Glutamatergic neuron (in vitro differentiated cells): ENCODE measurements at regions not wholly inside any gene's neighbourhood (a gene's known extent, or its start where the extent isn't known, plus 50 kb on each side); places are given as distances from the start of the nearest gene placed in this dataset.

Source experiments
- DNase-seq: peaks from one replicate; pipeline ENCODE4 v3.0.0; 2022
- H3K27ac Mint-ChIP-seq: one replicate; pipeline ENCODE4 v1.8.0; 2020; ENCODE audit warnings: mild to moderate bottlenecking, mixed read lengths, inconsistent platforms; ENCODE audit not compliant: unreplicated experiment
- H3K27me3 Mint-ChIP-seq: one replicate; pipeline ENCODE4 v1.8.0; 2020; ENCODE audit warnings: mild to moderate bottlenecking, moderate library complexity, mixed read lengths, inconsistent platforms; ENCODE audit not compliant: unreplicated experiment
- H3K36me3 Mint-ChIP-seq: one replicate; pipeline ENCODE4 v1.8.0; 2020; ENCODE audit warnings: mild to moderate bottlenecking, mixed read lengths, inconsistent platforms; ENCODE audit not compliant: unreplicated experiment
- H3K4me1 Mint-ChIP-seq: one replicate; pipeline ENCODE4 v1.8.0; 2020; ENCODE audit warnings: mild to moderate bottlenecking, low read depth, mixed read lengths, inconsistent platforms; ENCODE audit not compliant: unreplicated experiment
- H3K4me3 Mint-ChIP-seq: one replicate; pipeline ENCODE4 v1.8.0; 2020; ENCODE audit warnings: mild to moderate bottlenecking, mixed read lengths, inconsistent platforms; ENCODE audit not compliant: unreplicated experiment
- H3K9me3 Mint-ChIP-seq: one replicate; pipeline ENCODE4 v1.8.0; 2020; ENCODE audit warnings: mild to moderate bottlenecking, moderate library complexity, mixed read lengths, inconsistent platforms; ENCODE audit not compliant: unreplicated experiment
- CTCF ChIP-seq: fragments of 200-600 bp; sonication (generic); IDR thresholded peaks from one replicate; pipeline ENCODE4 v1.5.0; 2021; ENCODE audit not compliant: partially characterized antibody, unreplicated experiment

- H3K36me3 Mint-ChIP-seq, result peaks cover 9% of the 10 kb centered on the region
- no peak for DNase-seq
- H3K9me3 Mint-ChIP-seq, result peaks cover 2% of the 10 kb centered on the region
- H3K4me1 Mint-ChIP-seq, result no peaks in the 10 kb centered on the region
- peaks cover 2% of the 10 kb centered on the region for H3K27me3 Mint-ChIP-seq
- no peak overlapping the region for H3K4me3 Mint-ChIP-seq
- TF ChIP-seq CTCF, result no peak
- no peak overlapping the region for H3K27ac Mint-ChIP-seq
Observed at GRCh38 chr7:41524876-41525275, 178.0 kb downstream of the INHBA start.

- no peak for TF ChIP-seq CTCF
- peaks cover 2% of the 10 kb centered on the region for H3K27me3 Mint-ChIP-seq
- H3K36me3 Mint-ChIP-seq, result peaks cover 13% of the 10 kb centered on the region
- H3K9me3 Mint-ChIP-seq, result peaks cover 4% of the 10 kb centered on the region
- no peak for DNase-seq
- no peaks in the 10 kb centered on the region for H3K4me1 Mint-ChIP-seq
- H3K27ac Mint-ChIP-seq, result no peak overlapping the region
- no peak overlapping the region for H3K4me3 Mint-ChIP-seq
Observed at GRCh38 chr7:41520445-41520844, 182.4 kb downstream of the INHBA start.

GRCh38 chr7:41517771-41518170 lies 185.1 kb downstream of the INHBA start:
- Mint-ChIP-seq H3K4me1 (no peaks in the 10 kb centered on the region), H3K27me3 (peaks cover 2% of the 10 kb centered on the region), H3K9me3 (peaks cover 2% of the 10 kb centered on the region), H3K27ac (no peak overlapping the region), H3K36me3 (peaks cover 8% of the 10 kb centered on the region), H3K4me3 (no peak overlapping the region)
- no peak for TF ChIP-seq CTCF
- DNase-seq, result no peak

- Mint-ChIP-seq H3K4me3 (no peak overlapping the region), H3K36me3 (no peaks in the 10 kb centered on the region), H3K27ac (no peak overlapping the region), H3K9me3 (no peaks in the 10 kb centered on the region), H3K4me1 (no peaks in the 10 kb centered on the region), H3K27me3 (peaks cover 2% of the 10 kb centered on the region)
- DNase-seq, result no peak
- TF ChIP-seq CTCF, result no peak
Observed at GRCh38 chr7:41508755-41509154, 194.1 kb downstream of the INHBA start.

GRCh38 chr7:41507686-41508268 lies 195.1 kb downstream of the INHBA start:
- no peaks in the 10 kb centered on the region for H3K4me1 Mint-ChIP-seq
- DNase-seq, result no peak
- no peak for TF ChIP-seq CTCF
- H3K27me3 Mint-ChIP-seq, result peaks cover 2% of the 10 kb centered on the region
- no peaks in the 10 kb centered on the region for H3K36me3 Mint-ChIP-seq
- H3K4me3 Mint-ChIP-seq, result no peak overlapping the region
- H3K9me3 Mint-ChIP-seq, result no peaks in the 10 kb centered on the region
- H3K27ac Mint-ChIP-seq, result no peak overlapping the region
